GM12891 (cell line): ENCODE measurements at regions not wholly inside any gene's neighbourhood (a gene's known extent, or its start where the extent isn't known, plus 50 kb on each side); places are given as distances from the start of the nearest gene placed in this dataset.

Source experiments
- POLR2A ChIP-seq: IDR thresholded peaks from 2 replicates; pipeline ENCODE4 v1.6.1; 2011; ENCODE audit warnings: low read depth, low read length, control low read depth
- SPI1 ChIP-seq: IDR thresholded peaks from 2 replicates; pipeline ENCODE4 v1.6.1; 2011; ENCODE audit warnings: low read depth, low read length, control low read depth

DNA sequence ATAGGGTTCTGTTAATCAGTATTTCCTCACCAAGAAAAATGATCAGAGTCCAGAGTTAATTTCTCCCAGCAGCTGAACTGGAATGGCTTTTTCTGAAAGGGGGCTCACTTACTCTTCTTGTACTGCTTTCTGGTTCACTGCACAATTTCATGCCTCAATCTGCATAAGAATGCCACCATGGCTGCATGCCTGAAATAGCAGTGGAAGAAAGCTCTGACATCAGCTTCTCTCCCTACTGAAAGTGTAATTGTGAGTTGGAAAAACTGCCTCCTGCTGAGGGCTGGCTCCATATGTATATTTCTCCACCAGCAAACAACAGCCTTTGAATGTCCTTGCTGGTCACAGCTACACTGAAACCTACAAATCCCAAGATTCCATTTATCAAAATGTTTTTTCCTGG lies 1027.2 kb upstream of the GJE1 start:
- TF ChIP-seq SPI1 (no peak), POLR2A (no peak)
